ENCODE measurements at regions not wholly inside any gene's neighbourhood (a gene's known extent, or its start where the extent isn't known, plus 50 kb on each side); places are given as distances from the start of the nearest gene placed in this dataset.

DNA sequence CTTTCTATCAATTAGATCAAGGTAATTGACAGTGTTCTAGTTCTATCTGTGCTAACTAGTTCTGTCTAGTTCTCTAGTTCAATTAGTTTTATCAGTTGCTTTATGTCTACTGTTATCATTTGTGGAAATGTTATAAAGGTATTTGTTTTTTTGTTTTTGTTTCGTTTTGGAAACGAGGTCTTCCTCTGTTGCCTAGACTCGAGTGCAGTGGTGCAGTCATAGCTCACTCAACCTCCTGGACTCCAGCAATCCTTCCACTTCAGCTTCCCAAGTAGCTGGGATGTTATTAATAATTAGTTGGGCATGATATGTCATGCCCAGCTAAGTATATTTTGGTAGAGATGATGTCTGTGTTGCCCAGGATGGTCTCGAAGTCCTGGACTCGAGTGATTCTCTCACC is 1682.8 kb upstream of the LRRTM1 start:
- DNase-seq (ENCODE audit: low read depth, low spot score) = no peak

DNA sequence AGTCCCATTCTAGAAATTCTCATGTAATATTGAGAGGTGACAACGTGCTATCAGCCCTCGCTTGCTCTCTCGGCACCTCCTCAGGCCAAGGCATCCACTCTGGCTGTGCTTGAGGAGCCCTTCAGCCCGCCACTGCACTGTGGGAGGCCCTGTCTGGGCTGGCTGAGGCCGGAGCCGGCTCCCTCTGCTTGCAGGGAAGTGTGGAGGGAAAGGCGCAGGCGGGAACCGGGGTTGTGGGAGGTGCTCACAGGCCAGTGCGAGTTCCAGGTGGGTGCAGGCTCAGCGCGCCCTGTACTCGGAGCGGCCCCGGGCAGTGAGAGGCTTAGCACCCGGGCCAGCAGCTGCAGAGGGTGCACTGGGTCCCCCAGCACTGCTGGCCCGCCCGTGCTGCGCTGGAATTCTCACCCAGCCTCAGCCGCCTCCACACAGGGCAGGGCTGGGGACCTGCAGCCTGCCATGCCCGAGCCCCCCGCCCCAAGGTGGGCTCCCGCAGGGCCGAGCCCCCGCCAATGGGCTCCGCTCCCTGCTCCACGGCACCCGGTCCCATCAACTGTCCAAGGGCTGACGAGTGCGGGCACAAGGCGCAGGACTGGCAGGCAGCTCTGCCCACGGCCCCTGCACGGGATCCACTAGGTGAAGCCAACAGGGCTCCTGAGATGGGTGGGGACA is 1680.6 kb upstream of the LRRTM1 start:
- DNase-seq (ENCODE audit: low read depth, low spot score) = no peak

DNA sequence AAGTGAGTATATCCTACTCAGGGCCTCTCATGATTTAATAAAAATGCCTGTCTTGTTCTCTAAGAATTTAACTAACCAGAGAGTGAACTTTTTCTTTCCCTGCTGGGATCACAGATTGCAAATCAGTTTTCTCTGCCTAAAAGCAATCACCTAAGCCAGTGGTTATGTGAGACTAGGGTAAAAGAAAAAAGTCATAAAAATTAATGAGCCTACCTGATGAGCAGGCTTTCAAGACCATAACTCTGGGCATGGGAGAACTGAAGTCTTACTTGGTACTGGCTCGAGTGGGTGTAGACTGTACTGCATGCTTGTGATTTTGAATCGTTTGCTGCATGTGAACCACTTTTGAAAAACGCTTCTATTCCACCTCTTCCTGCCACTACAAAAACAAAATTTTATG is 1677.0 kb upstream of the LRRTM1 start:
- DNase-seq (ENCODE audit: low read depth, low spot score) = no peak

DNA sequence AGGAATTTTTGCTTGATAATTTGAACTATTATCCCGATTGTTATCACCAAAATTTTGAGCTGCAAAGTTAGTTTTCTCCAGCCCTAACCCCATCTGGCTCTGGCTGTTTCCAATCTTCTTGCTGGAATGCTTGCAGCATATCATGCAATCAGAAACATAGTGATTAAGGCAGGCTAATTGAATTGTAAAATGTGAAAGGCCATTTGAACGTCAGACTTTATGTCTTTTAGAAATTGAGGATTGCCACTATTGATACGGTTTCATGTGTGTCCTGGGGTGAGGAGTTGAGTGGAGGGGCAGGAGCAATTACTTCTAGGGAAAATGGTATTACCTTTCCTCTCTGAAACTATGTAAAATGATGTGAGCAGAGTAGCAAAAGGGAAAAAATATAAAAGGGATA is 1674.5 kb upstream of the LRRTM1 start:
- DNase-seq (ENCODE audit: low read depth, low spot score) = no peak

DNA sequence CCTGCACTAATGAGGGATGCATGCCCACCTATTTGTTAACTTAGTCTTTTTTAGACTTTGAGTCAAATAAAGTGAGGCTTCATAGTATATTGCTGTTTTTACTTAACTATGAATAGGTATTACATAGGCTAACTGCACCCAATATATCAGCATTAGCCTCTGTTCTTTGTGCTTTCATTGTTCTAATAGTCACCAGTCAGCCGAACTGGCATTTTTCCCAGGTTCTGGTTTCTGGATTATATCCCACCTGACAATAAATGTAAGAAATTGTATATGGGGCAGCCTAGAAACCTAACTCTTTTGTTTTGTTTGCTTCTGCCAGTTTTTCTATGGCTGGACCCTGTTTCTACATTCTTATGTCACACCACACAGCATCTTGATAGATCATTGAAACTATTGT is 1672.4 kb upstream of the LRRTM1 start:
- DNase-seq (ENCODE audit: low read depth, low spot score) = no peak

DNA sequence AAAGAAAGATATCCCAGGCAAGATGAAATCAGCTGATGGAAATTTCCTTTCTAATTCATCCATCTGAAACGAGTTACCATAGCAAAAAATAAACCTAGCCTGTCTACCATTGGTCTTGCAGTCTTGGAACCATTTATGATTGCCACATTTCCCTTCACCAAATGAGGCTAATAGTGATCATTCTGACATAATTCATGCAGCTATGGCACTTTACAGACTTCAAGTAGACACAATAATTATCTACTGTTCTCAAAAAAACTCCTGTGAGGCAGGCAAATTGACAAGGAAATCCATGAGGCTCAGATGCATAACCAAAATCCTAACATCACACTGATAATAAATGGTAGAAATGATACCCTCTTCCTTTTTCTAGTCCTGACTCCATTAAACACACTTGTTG is 1669.7 kb upstream of the LRRTM1 start:
- no peak for DNase-seq (ENCODE audit: low read depth, low spot score)

DNA sequence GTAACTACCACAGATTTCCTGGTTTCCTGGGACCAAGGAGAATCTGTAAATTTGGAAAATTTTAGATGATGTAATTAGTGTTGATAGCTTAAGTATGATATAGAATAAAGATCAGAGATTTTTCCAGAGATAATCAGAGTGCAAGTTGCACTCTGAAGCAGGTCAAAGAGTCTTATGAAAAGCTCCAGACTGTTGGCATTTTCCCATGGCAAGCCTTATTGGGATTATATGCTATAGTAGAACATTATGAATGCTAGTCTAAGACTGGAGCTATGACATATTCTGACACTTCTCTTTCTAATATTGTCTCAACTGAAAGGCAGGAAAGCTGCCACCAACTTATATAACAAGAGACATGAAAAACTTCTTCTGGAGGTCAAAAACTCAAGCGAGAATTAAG is 1638.3 kb upstream of the LRRTM1 start:
- no peak for DNase-seq (ENCODE audit: low read depth, low spot score)

DNA sequence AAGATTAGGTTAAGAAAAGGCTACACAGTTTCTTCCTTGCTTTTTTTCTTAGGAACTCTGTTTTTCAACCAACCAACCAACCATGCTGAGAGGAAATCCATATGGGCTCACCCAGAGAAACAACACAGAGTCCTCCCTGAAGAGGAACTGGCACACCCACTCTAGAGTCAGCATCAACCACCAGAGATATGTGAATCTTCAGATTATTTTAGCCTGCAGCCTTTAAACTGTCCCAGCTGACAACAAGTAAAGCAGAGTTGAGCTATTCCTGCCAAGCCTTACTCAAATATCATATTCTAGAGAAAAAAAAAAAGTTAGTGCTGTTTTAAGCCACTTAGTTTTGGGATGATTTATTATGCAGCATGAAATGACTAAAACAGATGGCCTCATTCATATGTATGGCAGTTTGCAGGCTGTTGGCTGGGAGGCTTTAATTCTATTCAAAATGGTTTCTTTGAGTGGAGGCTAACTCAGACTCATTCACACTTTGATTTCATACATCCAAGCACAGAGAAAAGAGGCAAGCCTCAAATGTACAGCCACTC is 1637.7 kb upstream of the LRRTM1 start:
- no peak for DNase-seq (ENCODE audit: low read depth, low spot score)

DNA sequence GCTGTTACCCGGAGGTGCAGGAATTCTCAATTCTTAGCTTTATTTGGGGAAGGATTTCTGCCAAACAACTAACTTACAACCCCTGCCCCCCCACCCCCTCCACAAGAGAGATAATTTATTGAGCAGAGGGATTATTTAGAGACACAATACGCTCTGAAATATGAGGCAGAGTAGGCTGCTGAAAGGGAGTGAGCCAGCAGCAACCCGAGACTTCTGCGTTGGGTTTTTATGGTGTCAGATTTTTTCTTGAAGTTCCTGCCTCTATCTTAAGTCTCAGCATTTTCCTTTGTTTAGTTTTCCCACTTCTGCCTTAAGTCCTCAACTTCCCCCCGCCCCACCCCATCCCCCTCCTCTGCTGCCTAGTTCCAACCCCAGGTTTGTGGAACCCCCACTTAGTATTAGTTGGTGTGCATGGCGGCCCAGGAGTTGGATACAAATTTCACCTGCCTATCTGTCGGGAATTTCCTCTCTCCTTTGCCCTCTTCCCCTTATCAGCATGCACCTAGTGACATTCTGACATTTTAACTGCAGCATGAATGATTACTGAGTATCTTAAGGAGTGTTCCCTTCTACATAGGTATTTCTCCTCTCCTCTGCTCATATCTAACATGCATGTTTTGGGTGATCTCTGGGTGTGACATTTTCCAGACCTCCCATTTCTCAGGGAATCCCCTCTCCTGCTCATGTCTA is 1635.9 kb upstream of the LRRTM1 start:
- no peak for DNase-seq (ENCODE audit: low read depth, low spot score)

DNA sequence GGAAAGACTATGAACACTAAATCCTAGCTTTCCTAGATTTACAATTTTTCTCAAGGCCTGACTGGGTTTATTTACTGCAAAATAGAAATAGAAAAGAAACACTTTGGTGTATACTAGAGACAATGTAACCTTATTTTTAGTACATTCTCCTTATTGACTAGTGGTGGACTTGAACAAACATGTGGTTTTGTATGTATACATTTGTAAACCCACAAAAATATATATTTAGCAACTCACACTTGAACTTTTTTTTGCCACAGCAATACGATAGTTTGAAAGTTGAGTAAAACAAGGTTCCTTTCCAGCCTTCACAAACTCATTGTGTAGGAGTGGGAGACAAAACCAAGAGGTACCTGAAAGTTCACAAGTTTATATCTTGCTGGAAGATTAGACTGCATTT is 1633.4 kb upstream of the LRRTM1 start:
- DNase-seq (ENCODE audit: low read depth, low spot score) = no peak

DNA sequence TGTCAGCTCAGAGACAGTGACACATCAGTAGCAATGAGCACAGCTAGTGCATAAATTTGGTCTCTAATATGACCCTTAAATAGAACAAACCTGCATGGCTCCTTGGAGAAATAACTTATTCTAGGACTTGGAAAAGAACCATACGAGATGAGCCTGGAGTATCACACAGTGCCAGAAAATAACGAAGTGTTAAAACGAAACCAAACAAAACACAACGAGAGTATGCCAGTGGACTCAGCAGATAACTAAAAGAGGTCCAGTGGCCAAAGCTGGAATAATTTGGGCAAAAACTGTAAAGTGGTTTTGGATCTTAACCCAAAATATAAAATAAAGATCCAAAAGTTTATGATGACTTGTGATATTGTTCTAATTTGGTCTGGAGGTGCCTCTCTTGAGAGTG is 1599.0 kb upstream of the LRRTM1 start:
- no peak for DNase-seq (ENCODE audit: low read depth, low spot score)

DNA sequence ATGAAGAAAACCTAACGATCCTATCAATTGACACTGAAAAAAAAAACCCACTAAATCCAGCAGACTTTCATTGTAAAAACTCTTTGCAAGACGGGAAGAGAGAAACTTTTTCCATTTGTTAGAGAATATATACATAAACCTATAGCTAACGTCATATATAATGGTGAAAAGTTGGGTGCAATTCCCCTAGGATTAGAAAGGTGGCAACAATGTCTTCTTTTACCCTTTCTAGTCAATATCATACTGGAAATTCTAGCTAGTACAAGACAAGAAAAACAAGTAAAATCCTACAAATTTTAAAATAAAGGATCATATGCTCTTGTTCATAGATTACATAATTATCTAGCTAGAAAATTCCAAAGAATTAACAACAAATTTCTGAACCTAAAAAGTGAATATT is 1596.5 kb upstream of the LRRTM1 start:
- DNase-seq (ENCODE audit: low read depth, low spot score) = no peak

DNA sequence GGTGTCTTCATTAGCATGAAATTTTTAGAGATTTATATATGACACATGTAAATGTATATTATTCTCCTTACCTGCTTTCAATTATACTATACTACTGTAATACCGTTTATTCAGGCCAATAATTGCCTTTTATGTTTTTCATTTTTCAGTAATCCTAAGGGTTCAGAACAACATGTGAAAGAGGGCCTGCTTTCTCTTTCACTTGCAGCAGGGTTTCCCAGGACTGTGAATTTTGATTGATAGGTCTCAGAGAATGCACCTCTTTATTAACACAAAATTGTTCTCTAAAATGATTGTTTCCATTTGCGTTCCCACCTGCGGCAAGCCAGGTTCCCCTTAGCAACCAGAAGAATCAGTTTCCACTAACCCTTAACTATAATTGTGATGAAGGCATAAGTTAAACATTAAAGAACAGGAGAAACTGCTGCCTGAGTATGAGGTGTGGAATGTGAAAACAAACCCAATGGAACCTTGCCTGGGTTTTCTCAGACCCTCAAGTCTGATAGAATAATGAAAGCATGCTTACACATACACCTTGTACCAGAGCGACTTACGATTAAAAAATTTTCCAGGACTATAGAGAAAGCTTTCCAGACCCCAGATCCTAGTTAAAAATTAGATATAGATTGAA is 1591.2 kb upstream of the LRRTM1 start:
- no peak for DNase-seq (ENCODE audit: low read depth, low spot score)

DNA sequence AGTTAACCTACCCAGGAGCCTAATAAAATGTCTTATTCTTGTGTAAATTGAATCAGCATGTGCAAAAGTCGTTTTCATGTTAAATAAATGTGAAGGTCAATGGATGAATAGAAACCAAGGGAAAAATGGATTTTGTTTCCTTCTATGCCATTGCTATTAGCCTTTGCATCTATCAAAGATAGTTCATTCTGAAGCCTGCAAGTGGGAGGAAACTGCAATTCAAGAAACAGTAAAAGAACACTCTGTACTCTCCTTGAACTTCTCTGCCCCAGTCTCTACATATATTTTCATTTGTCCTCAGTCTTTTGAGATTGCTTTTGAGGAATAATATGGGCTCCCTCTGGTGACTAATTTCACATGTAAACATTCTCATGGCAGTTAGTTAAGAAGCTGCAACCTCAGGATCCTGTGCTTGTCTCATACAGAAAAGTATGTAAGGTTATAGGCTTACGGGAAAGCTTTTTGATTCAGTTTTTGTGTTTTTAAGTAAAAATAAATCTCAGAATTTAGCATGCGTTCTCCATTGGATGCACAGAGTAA is 1590.0 kb upstream of the LRRTM1 start:
- no peak for DNase-seq (ENCODE audit: low read depth, low spot score)

DNA sequence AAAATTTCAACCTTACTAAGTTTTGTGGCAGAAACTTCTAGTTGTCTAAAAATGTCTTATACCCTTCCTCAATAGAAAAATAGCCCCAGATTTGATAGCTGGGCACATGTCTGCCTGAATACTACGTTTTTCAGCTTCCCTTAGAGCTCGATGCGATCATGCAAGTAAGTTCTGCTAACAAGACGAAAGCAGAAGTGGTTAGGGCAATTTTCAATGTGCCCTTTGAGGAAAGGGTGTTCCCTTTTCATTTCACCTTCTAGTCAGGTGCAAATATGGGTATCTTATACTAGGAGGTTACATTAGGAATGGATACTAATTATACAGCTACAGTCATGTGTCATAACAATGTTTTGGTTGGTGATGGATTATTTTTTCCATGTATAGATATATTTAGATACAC is 1572.1 kb upstream of the LRRTM1 start:
- no peak for DNase-seq (ENCODE audit: low read depth, low spot score)

DNA sequence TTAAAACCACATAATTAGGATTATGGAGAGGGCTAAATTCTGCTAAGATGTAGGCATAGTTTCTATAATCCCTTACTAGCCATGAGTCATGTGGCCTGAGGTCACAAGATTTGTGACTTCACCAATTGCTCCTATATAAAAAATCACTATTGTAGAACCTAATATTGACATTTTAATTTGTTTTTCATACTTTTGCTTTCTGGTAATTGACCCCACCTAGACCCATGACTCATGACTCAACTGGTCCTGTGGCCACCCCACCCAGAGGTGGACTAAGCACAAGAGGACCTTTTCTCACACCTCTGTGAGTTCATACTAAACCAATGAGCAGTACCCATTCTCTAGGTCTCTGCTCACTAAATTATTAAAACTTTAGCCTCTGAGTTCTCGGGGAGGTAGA is 1567.5 kb upstream of the LRRTM1 start:
- DNase-seq (ENCODE audit: low read depth, low spot score) = no peak

DNA sequence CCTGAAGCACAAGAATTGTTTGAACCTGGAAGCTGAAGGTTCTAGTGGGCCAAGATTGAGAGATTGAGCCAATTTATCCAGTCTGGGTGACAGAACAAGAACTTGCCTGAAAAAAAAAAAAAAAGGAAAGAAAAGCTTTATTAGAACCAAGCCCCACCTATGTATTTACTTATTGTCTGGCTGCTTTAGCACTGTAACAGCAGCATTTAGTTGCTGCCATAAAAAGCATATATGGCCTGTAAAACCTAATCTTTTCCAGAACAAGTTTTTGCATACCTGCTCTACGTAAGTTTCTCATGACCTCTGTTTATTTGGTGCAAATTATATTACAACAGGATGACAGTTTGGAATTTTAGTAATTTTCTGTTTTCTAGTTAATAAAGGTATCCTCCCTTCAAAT is 1565.6 kb upstream of the LRRTM1 start:
- no peak for DNase-seq (ENCODE audit: low read depth, low spot score)

DNA sequence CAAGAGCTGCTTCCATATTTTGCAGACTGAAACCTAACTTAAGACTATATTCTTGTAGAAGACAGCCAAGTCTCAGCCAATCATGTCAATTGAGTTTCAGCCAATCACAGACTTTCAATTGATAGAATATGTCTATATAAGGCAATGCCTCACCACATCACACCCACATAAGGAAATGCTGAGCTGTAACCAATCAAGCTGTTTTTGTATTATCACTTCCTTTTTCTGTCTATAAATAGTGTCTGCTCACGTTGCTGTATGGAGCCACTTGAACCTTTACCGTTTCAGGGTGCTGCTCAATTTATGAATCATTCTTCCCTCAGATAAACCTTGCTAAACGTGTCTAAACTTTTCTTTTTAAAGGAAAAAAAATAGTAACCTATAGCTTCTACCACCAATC is 1554.4 kb upstream of the LRRTM1 start:
- DNase-seq (ENCODE audit: low read depth, low spot score) = no peak

DNA sequence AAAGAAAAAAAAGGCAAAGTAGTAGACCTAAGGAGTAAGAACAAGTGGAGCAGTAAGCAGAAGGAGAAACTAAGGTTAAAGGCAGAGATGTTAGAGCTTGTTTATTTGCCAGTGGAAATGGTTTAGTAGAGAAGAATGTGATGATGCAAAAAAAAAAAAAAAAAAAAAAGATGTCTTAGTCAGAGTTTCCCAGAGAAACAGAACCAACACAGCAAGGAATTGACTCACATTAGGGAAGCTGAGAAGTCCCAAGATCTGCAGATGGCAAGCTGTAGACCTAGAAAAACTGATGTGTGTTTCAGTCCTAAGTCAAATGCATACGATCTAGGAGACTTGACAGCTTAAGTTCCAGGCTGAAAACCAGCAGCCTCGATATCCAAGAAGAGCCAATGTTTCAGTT is 1548.8 kb upstream of the LRRTM1 start:
- DNase-seq (ENCODE audit: low read depth, low spot score) = no peak

DNA sequence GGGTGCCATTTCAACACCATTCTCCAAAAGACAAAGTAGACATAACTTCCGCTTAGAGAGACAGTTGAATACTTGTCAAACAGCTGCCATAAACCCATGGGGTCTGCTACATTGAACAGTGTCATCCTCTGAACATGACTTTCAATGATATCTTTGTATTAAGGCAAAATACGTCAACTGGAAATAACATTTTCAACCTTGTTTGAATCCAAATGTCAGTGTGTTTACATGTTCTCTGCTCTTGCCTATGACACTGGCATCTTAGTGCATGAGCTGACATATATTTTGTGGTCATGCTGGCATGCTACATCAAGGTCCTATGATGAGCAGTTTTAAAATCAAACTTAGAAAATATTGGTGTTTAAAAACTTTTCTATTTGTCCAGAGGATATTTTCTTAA is 1548.1 kb upstream of the LRRTM1 start:
- no peak for DNase-seq (ENCODE audit: low read depth, low spot score)

DNA sequence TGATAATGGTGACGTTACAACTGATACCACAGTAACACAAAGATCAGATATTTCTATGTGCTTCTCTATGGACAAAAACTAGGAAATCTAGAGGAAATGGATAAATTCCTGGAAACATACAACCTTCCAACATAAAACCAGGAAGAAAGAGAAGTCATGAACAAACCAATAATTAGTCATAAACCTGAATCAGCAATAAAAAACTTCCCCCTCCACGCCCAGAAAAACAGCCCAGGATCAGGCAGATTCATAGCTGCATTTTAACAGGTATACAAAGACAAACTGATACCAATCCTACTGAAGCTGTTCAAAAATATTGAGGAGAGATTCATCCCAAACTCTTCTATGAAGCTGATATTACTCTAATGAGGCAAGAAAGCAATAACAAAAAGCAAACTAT is 1535.2 kb upstream of the LRRTM1 start:
- DNase-seq (ENCODE audit: low read depth, low spot score) = no peak

DNA sequence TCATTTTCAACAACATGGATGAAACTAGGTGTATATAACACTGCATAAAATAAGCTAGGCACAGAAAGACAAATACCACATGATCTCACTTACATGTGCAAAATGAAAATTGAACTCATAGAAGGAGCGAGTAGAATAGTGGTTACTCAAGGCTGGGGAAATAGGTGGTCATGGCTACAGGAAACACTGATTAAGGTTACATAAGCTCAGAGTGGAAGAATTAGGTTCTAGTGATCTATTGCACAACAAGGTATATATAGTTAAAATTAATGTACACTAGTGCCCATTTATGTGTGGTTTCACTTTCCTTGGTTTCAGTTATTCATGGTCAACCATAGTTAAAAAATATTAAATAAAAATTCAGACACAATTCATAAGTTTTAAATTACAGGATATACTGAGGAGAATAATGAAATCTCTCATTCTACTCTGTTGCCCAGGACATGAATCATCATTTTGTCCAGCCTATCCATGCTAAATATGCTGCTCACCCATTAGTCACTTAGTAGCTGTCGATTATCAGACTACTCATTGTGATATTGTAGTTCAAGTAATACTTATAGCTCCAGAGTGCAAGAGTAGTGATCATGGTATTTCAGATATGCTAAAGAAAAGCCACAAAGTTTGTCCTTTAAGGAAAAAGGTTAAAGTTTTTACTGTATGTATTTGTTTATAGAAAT is 1530.9 kb upstream of the LRRTM1 start:
- no peak for DNase-seq (ENCODE audit: low read depth, low spot score)

Measured in activated CD4-positive, CD25-positive, alpha-beta regulatory T cell treated with anti-CD3 and anti-CD28 coated beads, Interleukin-2, amount 50 U/mL, for 16 hours (primary cell).